HFFc6 (cell line): ENCODE measurements at regions not wholly inside any gene's neighbourhood (a gene's known extent, or its start where the extent isn't known, plus 50 kb on each side); places are given as distances from the start of the nearest gene placed in this dataset.

Source experiments
- DNase-seq: peaks from one replicate; pipeline ENCODE4 v3.0.0-alpha.2; 2018
- H3K27ac Mint-ChIP-seq: 2 replicates; pipeline ENCODE4 v1.8.0; 2020; ENCODE audit warnings: mild to moderate bottlenecking, mixed read lengths
- H3K27me3 Mint-ChIP-seq: 2 replicates; pipeline ENCODE4 v1.8.0; 2021; ENCODE audit warnings: mild to moderate bottlenecking, moderate library complexity, mixed read lengths; ENCODE audit not compliant: insufficient read depth
- H3K36me3 Mint-ChIP-seq: 2 replicates; pipeline ENCODE4 v1.8.0; 2021; ENCODE audit warnings: low read depth, mixed read lengths
- H3K4me1 Mint-ChIP-seq: 2 replicates; pipeline ENCODE4 v1.8.0; 2020; ENCODE audit warnings: low read depth, mixed read lengths
- H3K4me3 Mint-ChIP-seq: 2 replicates; pipeline ENCODE4 v1.8.0; 2020; ENCODE audit warnings: mild to moderate bottlenecking, moderate library complexity, mixed read lengths
- H3K9me3 Mint-ChIP-seq: 2 replicates; pipeline ENCODE4 v1.8.0; 2020; ENCODE audit warnings: mild to moderate bottlenecking, mixed read lengths
- TF ChIP-seq, protein P1 (sequence below): fragments of 200-600 bp; sonication (generic); IDR thresholded peaks from 2 replicates; pipeline ENCODE4 v1.5.0; 2021; ENCODE audit warnings: antibody characterized with exemption, mild to moderate bottlenecking

- TF ChIP-seq, protein P1, sequence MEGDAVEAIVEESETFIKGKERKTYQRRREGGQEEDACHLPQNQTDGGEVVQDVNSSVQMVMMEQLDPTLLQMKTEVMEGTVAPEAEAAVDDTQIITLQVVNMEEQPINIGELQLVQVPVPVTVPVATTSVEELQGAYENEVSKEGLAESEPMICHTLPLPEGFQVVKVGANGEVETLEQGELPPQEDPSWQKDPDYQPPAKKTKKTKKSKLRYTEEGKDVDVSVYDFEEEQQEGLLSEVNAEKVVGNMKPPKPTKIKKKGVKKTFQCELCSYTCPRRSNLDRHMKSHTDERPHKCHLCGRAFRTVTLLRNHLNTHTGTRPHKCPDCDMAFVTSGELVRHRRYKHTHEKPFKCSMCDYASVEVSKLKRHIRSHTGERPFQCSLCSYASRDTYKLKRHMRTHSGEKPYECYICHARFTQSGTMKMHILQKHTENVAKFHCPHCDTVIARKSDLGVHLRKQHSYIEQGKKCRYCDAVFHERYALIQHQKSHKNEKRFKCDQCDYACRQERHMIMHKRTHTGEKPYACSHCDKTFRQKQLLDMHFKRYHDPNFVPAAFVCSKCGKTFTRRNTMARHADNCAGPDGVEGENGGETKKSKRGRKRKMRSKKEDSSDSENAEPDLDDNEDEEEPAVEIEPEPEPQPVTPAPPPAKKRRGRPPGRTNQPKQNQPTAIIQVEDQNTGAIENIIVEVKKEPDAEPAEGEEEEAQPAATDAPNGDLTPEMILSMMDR = no peak
- Mint-ChIP-seq H3K36me3 (peaks cover 9% of the 10 kb centered on the region; the same call in 1 of the 2 replicates), H3K9me3 (peaks cover 8% of the 10 kb centered on the region; the same call in 1 of the 2 replicates), H3K27ac (no peak overlapping the region), H3K4me1 (peaks cover 38% of the 10 kb centered on the region), H3K27me3 (peaks cover 6% of the 10 kb centered on the region), H3K4me3 (no peak overlapping the region)
- no peak for DNase-seq
Observed at GRCh38 chr22:27116312-27117086, 459.1 kb downstream of the MIAT start.

DNA sequence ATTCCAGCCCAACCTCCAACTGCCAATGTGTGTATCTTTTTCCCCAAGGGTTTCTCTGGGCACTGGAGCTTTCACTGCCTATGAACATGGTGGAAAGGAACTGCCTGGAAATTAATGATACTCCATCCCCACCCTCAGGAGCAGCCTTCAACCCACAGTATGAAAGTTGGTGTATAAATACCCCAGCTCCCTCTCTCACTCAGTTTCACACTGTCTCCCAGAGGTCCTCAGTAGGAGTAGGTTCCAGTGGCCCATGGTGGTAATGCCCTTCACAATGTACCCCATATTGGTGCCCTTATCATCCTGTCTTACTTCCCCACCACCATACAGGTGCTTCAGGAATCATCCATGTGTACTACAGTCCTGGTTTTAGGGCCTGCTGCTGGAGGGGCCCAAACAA is 462.6 kb downstream of the MIAT start:
- TF ChIP-seq, protein P1 = no peak
- peaks cover 20% of the 10 kb centered on the region for H3K4me1 Mint-ChIP-seq
- H3K27ac Mint-ChIP-seq = no peak overlapping the region
- H3K27me3 Mint-ChIP-seq = peaks cover 9% of the 10 kb centered on the region
- H3K9me3 Mint-ChIP-seq = peaks cover 8% of the 10 kb centered on the region; the same call in 1 of the 2 replicates
- DNase-seq = no peak
- peaks cover 9% of the 10 kb centered on the region; the same call in 1 of the 2 replicates for H3K36me3 Mint-ChIP-seq
- no peak overlapping the region for H3K4me3 Mint-ChIP-seq

DNA sequence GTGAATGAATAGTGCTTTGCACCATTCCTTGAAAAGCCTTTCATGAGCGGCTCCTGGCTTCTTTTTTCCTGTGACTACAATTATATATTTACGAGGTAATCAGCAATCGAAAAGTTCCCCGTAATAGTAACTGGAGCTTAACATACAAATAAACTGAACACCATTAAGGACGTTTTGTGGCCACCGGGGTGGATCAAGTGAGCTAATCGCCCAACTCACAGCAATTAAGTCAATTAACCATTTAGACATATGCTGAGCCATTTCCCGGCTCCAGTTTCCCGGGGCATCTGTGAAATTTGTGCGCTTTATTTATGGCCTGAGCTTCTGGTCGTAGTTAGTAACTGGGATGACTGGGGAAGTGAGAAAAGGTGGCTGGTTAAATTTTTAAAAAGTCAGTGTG is 465.2 kb downstream of the MIAT start:
- no peak overlapping the region for H3K4me3 Mint-ChIP-seq
- no peak for DNase-seq
- H3K27me3 Mint-ChIP-seq = peaks cover 20% of the 10 kb centered on the region
- no peak overlapping the region for H3K27ac Mint-ChIP-seq
- peaks cover 7% of the 10 kb centered on the region; the same call in 1 of the 2 replicates for H3K4me1 Mint-ChIP-seq
- TF ChIP-seq, protein P1 = no peak
- peaks cover 8% of the 10 kb centered on the region; the same call in 1 of the 2 replicates for H3K9me3 Mint-ChIP-seq
- peaks cover 9% of the 10 kb centered on the region; the same call in 1 of the 2 replicates for H3K36me3 Mint-ChIP-seq

GRCh38 chr22:27123880-27124279 is 466.5 kb downstream of the MIAT start:
- H3K9me3 Mint-ChIP-seq = peaks cover 8% of the 10 kb centered on the region; the same call in 1 of the 2 replicates
- H3K4me1 Mint-ChIP-seq = peaks cover 11% of the 10 kb centered on the region
- H3K27ac Mint-ChIP-seq = no peak overlapping the region
- TF ChIP-seq, protein P1 = no peak
- no peak overlapping the region for H3K4me3 Mint-ChIP-seq
- H3K36me3 Mint-ChIP-seq = peaks cover 9% of the 10 kb centered on the region; the same call in 1 of the 2 replicates
- DNase-seq = no peak
- peaks cover 18% of the 10 kb centered on the region for H3K27me3 Mint-ChIP-seq

GRCh38 chr22:27124351-27124966 is 467.1 kb downstream of the MIAT start:
- peaks cover 8% of the 10 kb centered on the region; the same call in 1 of the 2 replicates for H3K9me3 Mint-ChIP-seq
- peaks cover 18% of the 10 kb centered on the region for H3K27me3 Mint-ChIP-seq
- H3K27ac Mint-ChIP-seq = no peak overlapping the region
- no peak overlapping the region for H3K4me3 Mint-ChIP-seq
- H3K4me1 Mint-ChIP-seq = peaks cover 16% of the 10 kb centered on the region
- no peak for DNase-seq
- TF ChIP-seq, protein P1 = no peak
- peaks cover 9% of the 10 kb centered on the region; the same call in 1 of the 2 replicates for H3K36me3 Mint-ChIP-seq
